HG03175 (cell line): ENCODE measurements at regions not wholly inside any gene's neighbourhood (a gene's known extent, or its start where the extent isn't known, plus 50 kb on each side); places are given as distances from the start of the nearest gene placed in this dataset.

ENCODE experiments used
- ATAC-seq: cut with Tn5 transposase; IDR thresholded peaks from one replicate; pipeline ENCODE4 v1.9.1; 2021; ENCODE audit warnings: mild to moderate bottlenecking, moderate library complexity; ENCODE audit not compliant: unreplicated experiment

DNA sequence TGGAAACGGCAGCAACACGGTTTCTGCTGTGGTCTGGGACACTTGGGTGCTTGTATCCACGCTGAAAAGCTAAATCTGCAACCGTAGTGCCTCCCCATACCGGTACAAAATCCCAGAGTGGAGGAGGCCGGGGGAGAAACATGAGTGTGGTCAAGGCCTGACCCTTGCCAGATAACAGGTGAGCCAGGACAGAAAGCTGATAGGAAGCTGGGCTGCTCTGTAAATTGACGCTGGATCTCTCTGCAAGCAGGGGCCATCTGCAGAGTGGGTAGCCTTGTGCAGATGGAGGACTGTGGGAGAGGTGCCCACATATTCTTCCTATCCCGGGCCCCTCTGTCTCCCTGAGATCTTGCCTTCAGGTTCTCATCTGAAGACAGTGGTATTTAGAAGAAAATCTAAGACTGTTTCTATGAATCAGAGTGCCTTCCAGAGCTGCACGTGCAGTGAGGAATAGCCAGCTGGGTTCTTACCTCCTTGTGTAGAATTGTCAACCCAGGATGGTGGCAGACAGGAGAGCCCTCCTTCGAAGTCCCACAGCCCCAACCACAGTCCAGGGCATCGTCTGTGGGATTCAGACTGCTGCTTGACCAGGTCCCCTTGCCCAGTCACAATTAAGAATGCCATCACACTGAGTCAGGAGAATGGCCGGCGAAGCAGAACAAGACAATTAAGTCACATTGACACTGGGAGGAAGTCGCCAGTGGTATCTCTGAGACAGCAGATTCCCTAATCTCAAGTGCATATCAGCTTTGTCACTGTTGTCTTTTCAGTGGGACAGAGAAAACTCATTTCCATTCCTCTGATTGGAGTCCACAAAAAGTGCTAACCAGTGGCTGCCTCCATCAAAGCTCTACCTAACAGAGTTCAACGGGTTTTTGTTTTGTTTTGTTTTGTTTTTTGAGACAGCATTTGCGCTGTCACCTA is 100.0 kb upstream of the RIPOR2 start:
- peak; percentile 43 for ATAC-seq

DNA sequence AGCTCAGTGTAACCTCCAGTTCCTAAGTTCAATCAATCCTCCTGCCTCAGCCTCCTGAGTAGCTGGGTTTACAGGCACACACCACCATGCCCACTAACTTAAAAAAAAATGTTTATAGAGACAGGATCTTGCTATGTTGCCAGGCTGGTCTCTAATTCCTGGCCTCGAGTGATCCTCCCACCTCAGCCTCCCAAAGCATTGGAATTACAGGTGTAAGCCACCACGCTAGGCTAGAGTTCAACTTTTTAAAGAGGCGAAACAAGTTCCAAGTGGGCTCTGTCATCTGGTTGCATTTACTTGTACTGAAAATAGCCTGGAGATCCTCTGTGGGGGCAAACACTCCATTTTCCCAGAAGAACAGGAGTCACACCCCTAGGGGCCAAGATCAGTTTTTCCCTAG is 100.7 kb upstream of the RIPOR2 start:
- no peak for ATAC-seq

DNA sequence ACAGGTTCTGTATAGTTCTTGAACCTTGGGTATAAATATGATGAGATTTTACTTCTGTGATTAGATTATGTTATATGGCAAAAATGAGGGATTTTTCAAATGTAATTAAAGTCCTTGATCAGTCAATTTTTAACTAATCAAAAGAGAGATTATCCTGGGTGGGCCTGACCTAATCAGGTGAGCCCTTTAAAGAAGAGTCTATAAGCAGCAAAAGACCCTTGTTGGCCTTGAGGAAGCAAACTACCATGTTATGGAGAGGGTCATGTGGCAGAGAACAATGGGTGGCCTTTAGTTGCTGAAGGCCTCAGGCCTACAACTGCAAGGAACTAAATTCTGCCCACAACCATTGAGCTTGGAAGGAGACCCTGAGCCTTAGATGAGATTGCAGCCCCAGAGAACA is 102.5 kb upstream of the RIPOR2 start:
- ATAC-seq, result no peak

DNA sequence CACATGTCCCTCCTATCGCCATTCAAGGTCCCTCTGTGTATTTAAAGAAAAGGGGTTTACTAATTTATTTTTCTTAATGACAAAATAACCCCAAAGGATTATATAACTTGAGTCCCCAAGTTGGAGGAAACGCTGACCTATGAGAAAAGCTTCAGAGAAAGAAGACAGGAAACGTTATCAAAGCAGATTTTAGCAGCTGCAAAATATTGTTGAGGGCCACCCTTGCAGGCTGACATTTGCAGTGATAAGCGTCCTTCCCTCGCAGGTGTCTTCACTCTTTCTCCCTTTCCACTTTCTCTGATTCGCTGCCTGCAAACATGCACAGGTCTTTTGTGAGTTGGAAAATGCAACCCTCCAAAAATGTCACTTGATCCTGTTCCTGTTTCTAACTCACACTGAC is 103.2 kb upstream of the RIPOR2 start:
- ATAC-seq, result no peak

DNA sequence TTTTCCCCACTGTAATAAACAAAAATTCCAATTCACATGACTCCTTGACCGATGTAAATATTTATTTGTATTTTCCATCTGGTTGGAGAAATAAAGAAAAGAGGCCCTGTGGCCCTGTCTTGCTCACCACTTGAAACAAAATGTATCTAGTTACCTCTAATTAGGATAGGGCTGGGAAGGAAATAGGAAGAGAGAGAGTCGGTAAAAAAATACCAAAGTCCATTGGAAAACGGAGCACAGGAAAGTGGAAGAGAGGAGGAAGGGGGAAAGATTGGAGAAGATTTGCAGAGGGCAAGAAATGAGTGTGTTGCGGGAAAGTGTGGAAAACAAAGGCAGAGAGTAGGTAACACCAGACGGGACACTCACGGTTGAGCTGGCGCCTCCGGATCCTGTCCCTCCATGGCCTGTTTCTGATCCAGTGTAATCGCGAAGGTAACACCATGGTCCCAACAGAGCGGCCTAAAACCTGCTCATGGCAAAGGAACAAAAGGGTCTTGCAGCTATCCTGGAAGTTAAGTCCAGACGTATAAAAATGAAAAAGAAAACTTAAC is 105.8 kb upstream of the RIPOR2 start:
- peak; percentile 24 for ATAC-seq

DNA sequence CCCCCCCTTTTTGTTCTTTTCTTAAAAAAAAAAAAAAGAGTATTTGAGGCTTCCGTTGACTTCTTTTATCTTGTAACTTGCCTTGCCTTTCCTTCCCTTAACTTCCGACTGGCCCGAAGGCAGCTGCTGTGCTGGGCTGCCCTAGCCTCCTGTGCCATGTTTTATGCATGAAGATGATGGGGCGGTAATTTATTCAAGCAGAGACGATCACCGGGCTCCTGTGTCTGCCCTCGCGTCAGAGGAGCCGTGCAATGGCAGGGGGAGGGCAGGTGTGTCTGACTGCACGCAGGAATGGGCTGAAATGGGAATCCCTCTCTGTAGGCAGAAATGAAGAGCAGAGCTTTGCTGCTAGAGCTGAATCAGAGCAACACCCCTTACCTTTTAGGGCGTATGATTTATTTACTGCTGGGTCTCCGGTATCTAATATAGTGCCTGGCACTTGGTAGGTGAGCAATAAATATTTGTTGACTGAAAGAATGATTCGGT is 106.3 kb upstream of the RIPOR2 start:
- peak; percentile 71 for ATAC-seq

DNA sequence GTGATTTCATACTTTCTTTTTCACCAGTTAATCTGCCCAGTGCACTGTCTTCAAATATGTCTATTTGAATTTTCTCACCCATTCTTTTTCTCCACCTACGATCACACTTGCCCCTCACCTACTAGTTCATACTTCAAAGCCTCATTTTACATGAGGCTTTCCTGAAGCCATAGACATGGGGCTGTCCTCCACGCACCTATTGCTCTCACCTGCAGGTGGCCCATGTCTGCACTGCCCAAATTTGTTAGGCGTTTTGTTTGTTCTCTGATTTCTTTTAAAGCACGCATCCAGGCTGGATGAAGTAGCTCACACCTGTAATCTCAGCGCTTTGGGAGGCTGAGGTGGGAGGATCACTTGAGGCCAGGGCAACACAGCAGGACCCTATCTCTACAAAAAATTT is 106.8 kb upstream of the RIPOR2 start:
- ATAC-seq, result peak; percentile 31

DNA sequence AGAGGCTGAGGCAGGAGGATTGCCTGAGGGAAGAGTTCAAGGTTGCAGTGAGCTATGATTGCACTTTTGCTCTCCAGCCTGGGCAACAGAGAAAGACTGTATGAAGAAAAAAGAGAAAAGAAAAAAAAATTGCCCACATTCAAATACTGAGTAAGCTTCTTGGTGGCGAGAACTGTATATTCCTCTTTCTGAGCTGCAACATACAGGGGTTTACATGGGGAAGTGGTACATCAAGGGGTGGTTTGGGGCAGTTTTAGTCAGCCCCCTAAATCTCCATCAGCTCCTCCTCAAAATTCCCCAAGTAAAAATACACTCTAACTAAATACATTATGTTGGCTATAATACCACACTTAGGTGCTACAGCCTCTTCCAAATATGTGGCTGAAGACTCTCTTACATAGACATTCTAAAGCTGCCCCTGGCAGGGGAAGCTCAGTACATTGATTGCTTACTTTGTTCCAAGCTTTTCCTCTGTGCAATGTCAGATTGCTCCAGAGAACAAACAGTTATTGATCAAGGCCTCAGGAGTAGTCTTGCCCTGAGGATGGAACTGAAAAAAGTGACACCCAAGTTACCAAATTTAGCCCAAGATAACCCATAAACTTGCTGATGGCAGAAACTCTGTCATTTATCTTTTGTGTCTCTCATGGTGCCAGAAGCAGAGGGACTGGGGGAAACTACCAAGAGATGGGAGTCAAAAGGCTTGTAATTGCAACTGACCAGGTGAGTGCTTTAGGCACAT is 107.4 kb upstream of the RIPOR2 start:
- ATAC-seq, result no peak

DNA sequence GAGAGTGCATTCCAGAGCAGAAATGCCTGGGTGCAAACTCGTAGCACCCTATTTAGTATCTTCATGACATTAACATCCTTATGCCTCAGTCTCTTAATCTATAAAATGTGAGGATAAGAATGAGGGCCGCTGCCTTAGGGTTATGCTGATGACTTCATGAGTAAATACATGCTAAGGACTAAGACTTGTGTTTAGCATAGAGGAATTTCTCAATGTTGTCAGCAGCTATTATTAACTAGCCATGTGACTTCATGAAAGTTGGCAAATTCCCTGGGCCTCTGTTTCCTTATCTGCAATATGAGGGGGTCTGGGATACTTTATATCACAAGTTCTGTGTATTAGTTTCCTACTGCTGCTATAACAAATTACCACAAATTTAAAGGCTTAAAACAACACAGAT is 108.1 kb upstream of the RIPOR2 start:
- ATAC-seq, result no peak

DNA sequence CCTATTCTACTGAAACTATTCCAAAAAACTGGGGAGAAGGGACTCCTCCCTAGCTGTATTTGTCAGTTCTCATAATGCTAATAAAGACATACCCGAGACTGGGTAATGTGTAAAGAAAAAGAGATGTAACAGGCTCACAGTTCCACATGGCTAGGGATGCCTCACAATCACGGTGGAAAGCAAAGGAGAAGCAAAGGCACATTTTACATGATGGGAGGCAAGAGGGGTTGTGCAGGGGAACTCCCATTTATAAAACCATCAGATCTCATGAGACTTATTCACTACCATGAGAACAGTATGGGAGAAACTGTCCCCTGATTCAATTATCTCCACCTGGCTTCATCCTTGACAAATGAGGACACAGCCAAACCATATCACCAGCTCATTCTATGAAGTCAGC is 111.2 kb upstream of the RIPOR2 start:
- no peak for ATAC-seq

DNA sequence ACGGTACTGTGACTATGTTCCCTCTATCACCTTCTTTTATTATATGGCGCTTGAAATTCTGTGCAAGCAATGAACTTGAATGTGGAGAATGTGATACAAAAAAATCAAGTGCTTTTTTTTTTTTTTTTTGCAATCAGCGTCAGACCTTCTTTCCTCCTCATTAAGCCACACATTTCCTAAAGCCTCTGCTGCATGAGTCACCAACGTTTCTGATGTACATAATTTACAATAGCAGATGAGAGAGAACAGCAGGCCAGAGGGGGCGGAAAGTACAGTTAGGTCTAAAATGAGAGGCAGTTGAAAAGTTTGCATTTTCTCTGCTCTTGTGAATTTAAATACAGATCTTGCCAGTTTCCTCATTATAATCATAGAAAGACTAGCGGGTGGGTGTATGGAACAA is 114.6 kb upstream of the RIPOR2 start:
- ATAC-seq, result no peak

DNA sequence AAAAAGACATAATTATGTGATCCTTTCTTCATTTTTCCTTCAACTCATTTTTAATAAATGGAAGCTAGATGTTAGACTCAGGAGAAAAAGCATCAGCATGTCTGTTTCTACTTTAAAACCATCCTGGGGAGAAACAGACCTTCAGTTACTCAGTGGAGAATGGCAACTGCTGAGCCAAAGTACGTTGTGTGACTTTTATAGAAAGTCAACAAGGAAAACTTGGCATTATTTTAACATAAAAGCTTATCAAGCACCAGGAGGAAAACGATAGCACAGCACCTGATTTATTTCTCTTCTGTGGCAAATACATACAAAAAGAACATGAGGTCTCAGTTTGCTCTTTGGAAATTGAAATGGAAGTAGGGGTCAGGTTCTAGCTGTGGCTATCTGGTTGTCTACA is 115.3 kb upstream of the RIPOR2 start:
- no peak for ATAC-seq

DNA sequence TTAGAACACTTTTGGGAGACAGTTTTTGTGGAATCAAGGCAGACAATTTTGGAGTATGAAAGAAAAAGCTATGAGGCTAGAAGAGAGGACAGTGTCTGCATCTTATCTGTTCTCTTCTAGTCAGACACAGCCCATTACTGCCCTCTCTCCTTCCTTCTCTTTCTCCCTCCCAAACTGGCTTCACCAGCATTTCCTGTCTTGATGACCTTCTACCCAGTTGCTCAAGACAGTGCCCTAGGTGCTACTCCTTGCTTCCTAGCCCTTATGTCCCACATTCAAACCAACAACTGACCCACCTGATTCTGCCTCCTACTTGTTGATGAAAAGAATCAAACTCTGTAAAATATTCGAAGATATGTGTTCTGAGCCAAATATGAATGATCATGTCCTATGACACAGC is 116.4 kb upstream of the RIPOR2 start:
- no peak for ATAC-seq

DNA sequence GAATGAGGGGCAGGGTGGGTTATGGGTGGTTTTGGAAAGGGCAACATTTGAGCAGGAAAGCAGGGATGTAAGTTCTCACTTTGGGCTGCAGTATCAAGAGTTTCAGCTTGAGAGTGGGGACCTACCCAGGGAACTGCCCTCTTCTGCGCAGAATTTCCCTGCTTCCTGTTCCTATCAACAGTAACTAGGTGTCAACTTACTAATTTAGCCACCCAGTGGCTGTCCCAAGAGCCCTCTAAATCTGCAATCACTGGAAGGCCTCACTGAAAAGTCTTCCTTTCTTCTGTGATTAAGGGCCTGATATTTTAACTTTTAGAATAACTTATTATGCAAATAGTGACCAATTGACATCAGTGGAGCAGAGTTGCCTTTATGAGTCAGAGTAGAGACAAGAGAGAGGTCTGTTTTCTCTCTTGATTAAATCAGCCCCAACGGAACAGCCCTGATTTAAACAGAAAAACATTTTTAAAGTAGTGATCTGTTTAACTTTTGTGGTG is 118.2 kb upstream of the RIPOR2 start:
- ATAC-seq, result peak; percentile 76

DNA sequence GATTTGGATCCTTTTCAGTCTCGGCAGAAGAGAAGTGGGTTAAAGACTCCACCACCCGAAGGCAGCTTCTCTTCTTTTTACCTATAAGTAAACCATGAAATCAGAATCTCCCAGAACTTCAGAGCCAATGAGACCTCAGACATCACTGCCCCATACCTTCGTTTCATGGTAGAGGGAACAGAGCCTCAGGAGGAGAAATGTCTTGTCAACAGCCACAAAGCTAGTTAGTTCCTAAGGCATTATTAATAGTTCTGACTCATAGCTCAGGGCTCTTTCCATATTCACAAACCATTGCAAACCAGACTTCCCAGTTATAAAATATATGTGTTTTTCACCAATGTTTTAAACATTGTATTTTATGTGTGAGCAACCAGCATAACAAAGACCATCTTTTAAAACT is 118.7 kb upstream of the RIPOR2 start:
- no peak for ATAC-seq

DNA sequence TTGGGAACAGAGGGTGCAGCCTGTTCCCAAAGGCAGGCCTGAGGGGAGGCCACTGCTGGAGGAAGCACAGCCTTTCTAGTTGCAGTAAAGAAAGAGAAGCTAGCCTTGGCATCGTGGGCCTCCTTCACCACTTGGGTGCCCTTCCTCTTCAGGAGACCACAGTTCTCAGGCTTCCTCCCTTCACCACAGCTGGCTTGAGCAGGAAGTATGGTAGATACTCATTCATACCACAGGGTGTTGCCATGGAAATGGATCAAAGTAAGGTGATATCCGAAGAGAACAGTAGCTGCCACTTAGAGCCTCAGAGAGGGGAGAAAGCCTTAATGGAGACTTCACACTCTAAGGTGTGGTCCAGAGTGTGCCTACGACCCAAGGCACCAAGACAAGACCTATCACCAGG is 120.4 kb upstream of the RIPOR2 start:
- ATAC-seq, result peak; percentile 79

DNA sequence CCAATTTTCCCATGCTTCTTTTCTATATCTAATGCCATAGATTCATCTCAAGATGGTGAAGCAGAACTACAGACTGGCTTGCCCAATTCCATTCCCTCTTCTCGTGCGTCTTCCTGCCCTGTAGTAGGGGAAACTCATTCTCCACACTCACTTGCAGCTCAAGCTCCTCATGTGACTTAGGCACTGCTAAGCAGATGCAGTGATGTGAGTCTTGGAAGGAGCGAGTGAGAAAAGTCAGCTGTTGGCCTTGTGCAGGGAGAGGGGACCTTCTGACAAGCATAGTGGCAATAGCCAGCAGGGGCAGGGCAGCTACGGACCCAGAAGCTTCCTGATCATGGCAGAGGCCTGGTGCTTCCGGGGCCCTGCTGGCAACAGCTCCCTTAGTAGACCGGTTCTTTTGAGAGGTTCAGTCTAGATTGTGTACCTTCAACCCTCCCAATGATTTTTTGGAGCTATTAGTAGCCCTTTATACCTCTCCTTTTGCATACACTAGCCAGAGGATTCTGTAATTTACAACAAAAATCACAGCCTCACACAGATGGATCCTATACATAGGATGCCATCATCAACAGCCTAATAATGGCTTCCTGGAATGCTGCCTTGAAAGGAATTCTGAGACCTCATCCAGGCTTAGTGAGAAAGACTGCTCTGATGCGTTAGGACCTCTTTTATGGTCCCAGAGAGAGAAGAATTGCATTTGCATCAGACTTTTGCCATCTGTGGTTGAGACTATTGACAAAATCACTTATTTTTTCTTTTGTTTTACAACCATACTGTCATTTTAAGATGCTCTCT is 121.5 kb upstream of the RIPOR2 start:
- ATAC-seq, result no peak

DNA sequence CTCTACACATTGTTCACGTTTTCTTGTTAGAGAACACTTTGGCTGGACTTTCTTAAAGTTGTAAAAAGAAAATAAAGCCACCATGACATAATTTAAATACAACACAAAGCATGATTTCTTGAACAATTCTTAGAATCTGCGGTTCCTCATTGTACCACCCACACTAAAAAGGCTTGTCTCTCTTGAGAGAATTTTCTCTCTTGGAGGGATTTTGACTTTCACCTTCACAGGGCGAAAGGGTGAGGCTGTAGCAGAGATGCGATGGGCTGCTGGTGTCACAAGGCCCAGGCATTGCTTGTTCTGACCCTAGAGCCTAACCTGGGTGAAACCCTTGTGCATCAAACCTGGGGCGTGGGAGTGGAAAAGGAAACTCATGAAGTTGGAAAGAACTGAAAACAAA is 122.7 kb upstream of the RIPOR2 start:
- no peak for ATAC-seq

DNA sequence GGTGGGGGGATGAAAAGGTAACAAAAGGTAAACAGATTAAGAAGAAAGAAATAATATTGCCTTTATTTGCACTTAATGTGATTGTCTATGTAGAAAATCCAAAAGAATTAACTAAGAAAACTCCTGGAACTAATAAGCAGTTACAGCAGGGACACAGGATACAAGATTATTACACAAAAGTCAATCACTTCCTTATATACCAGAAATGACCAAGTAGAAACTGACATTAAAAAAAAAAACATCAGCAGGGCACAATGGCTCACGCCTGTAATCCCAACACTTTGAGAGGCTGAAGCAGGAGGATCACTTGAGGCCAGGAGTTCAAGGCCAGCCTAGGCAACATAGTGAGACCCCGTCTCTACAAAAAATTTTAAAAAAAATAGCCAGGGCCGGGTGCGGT is 123.2 kb upstream of the RIPOR2 start:
- ATAC-seq, result no peak

DNA sequence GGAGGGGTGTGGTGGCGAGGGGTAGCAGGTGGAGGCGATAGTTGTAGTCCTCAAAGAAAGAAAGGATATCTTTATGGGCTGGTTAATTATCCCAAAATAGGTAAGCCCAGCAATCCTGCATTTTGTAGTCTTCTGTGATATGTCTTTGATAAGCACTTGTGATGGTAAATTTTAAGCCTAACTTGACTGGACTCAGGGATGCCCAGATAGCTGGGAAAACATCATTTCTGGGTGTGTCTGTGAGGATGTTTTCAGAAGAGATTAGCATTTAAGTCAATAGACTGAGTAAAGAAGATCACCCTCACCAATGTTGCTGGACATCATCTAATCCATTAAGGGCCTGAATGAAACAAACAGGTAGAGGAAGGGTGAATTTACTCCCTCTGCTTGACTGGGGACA is 124.8 kb upstream of the RIPOR2 start:
- ATAC-seq, result no peak
